Fibroblast of skin of abdomen (primary cell): ENCODE measurements at regions not wholly inside any gene's neighbourhood (a gene's known extent, or its start where the extent isn't known, plus 50 kb on each side); places are given as distances from the start of the nearest gene placed in this dataset.

Experiments
- DNase-seq: peaks from one replicate; pipeline ENCODE4 v3.0.0-alpha.2; 2013

GRCh38 chr15:29914511-29914926 lies 92.3 kb upstream of the TJP1 start:
- no peak for DNase-seq

GRCh38 chr15:29913528-29914135 lies 91.4 kb upstream of the TJP1 start:
- DNase-seq, result peak; percentile 75

- no peak for DNase-seq
Measured at GRCh38 chr15:29911705-29912104, 89.4 kb upstream of the TJP1 start.

GRCh38 chr15:29910068-29910467 lies 87.8 kb upstream of the TJP1 start:
- DNase-seq, result no peak

GRCh38 chr15:29904757-29905417 lies 82.6 kb upstream of the TJP1 start:
- peak; percentile 77 for DNase-seq

- DNase-seq, result no peak
Measured at GRCh38 chr15:29903785-29904464, 81.7 kb upstream of the TJP1 start.

- no peak for DNase-seq
Measured at GRCh38 chr15:29903028-29903427, 80.8 kb upstream of the TJP1 start.

- DNase-seq, result no peak
Measured at GRCh38 chr15:29900237-29901189, 78.2 kb upstream of the TJP1 start.

GRCh38 chr15:29896062-29896461 lies 73.8 kb upstream of the TJP1 start:
- no peak for DNase-seq

GRCh38 chr15:29891096-29891457 lies 68.8 kb upstream of the TJP1 start:
- no peak for DNase-seq

GRCh38 chr15:29890336-29891095 lies 68.2 kb upstream of the TJP1 start:
- no peak for DNase-seq

- DNase-seq, result no peak
Measured at GRCh38 chr15:29889542-29890329, 67.5 kb upstream of the TJP1 start.

GRCh38 chr15:29888646-29889045 lies 66.4 kb upstream of the TJP1 start:
- peak; percentile 35 for DNase-seq

- DNase-seq, result no peak
Measured at GRCh38 chr15:29887721-29888120, 65.5 kb upstream of the TJP1 start.

GRCh38 chr15:29885183-29885582 lies 62.9 kb upstream of the TJP1 start:
- DNase-seq, result no peak

GRCh38 chr15:29883126-29883525 lies 60.9 kb upstream of the TJP1 start:
- no peak for DNase-seq

GRCh38 chr15:29880886-29881285 lies 58.6 kb upstream of the TJP1 start:
- no peak for DNase-seq

- DNase-seq, result no peak
Measured at GRCh38 chr15:29880341-29880740, 58.1 kb upstream of the TJP1 start.

- DNase-seq, result no peak
Measured at GRCh38 chr15:29874977-29875376, 52.7 kb upstream of the TJP1 start.

- no peak for DNase-seq
Measured at GRCh38 chr15:29873947-29874411, 51.7 kb upstream of the TJP1 start.

- no peak for DNase-seq
Measured at GRCh38 chr15:29873264-29873663, 51.0 kb upstream of the TJP1 start.
